ENCODE measurements at regions not wholly inside any gene's neighbourhood (a gene's known extent, or its start where the extent isn't known, plus 50 kb on each side); places are given as distances from the start of the nearest gene placed in this dataset.

DNA sequence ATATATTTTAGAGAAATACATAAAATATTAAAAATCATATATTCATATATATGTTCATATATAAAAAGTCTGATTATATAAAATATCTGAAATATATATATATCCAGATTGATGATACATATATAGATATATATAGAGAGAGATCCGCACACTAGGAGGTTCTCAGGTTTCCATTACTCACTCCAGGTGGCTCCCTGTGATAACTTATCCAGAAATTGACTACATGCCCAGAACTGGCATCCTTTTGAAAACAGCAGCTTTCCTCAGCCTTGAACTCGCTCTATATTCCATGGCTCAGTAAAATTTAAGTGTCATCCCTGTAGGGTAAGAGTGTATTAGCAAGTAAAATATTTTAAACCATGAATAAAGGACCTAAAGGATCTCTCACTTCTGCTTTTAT is 206.8 kb downstream of the TINAG start:
- TF ChIP-seq, protein P1, sequence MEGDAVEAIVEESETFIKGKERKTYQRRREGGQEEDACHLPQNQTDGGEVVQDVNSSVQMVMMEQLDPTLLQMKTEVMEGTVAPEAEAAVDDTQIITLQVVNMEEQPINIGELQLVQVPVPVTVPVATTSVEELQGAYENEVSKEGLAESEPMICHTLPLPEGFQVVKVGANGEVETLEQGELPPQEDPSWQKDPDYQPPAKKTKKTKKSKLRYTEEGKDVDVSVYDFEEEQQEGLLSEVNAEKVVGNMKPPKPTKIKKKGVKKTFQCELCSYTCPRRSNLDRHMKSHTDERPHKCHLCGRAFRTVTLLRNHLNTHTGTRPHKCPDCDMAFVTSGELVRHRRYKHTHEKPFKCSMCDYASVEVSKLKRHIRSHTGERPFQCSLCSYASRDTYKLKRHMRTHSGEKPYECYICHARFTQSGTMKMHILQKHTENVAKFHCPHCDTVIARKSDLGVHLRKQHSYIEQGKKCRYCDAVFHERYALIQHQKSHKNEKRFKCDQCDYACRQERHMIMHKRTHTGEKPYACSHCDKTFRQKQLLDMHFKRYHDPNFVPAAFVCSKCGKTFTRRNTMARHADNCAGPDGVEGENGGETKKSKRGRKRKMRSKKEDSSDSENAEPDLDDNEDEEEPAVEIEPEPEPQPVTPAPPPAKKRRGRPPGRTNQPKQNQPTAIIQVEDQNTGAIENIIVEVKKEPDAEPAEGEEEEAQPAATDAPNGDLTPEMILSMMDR (IDR thresholded peaks at IDR 0.05), result no peak
- TF ChIP-seq POLR2A (IDR thresholded peaks at IDR 0.05) (no peak), POLR2AphosphoS5 (IDR thresholded peaks at IDR 0.05) (no peak), EP300 (IDR thresholded peaks at IDR 0.05) (no peak)
